RWPE2 (cell line): ENCODE measurements at regions not wholly inside any gene's neighbourhood (a gene's known extent, or its start where the extent isn't known, plus 50 kb on each side); places are given as distances from the start of the nearest gene placed in this dataset.

Experiments used
- ATAC-seq: fragments of 200-7000 bp; cut with Tn5 transposase; 3 replicates; pipeline ENCODE4 v1.9.1; 2021; ENCODE audit warnings: low read depth
- DNase-seq: peaks from one replicate; pipeline ENCODE4 v3.0.0-alpha.2; 2020; ENCODE audit warnings: low spot score
- H3K27ac ChIP-seq: fragments of 450-650 bp; 2 replicates; pipeline ENCODE4 v1.5.1; 2017; ENCODE audit warnings: mild to moderate bottlenecking; ENCODE audit not compliant: poor library complexity, severe bottlenecking
- H3K27me3 ChIP-seq: fragments of 250-450 bp; sonication (Bioruptor Pico); 2 replicates; pipeline ENCODE4 v1.5.1; 2021; ENCODE audit warnings: mild to moderate bottlenecking, moderate library complexity; ENCODE audit not compliant: insufficient read depth, poor library complexity, severe bottlenecking
- H3K36me3 ChIP-seq: fragments of 250-450 bp; sonication (Bioruptor Pico); 2 replicates; pipeline ENCODE4 v1.5.1; 2020; ENCODE audit warnings: low read depth, mild to moderate bottlenecking, moderate library complexity
- H3K4me1 ChIP-seq: fragments of 250-450 bp; sonication (Bioruptor Pico); 2 replicates; pipeline ENCODE4 v1.5.1; 2021; ENCODE audit warnings: mild to moderate bottlenecking, moderate library complexity; ENCODE audit not compliant: insufficient read depth, poor library complexity, severe bottlenecking
- H3K4me3 ChIP-seq: fragments of 250-450 bp; sonication (Bioruptor Pico); 2 replicates; pipeline ENCODE4 v1.5.1; 2021; ENCODE audit warnings: mild to moderate bottlenecking, moderate library complexity; ENCODE audit not compliant: severe bottlenecking
- H3K9me3 ChIP-seq: fragments of 250-450 bp; sonication (Bioruptor Pico); 2 replicates; pipeline ENCODE4 v1.5.1; 2021; ENCODE audit warnings: mild to moderate bottlenecking, moderate library complexity; ENCODE audit not compliant: severe bottlenecking
- CTCF ChIP-seq: fragments of 450-650 bp; IDR thresholded peaks from one replicate; pipeline ENCODE4 v1.5.1; 2017; ENCODE audit warnings: mild to moderate bottlenecking, moderate library complexity; ENCODE audit not compliant: poor library complexity, severe bottlenecking

DNA sequence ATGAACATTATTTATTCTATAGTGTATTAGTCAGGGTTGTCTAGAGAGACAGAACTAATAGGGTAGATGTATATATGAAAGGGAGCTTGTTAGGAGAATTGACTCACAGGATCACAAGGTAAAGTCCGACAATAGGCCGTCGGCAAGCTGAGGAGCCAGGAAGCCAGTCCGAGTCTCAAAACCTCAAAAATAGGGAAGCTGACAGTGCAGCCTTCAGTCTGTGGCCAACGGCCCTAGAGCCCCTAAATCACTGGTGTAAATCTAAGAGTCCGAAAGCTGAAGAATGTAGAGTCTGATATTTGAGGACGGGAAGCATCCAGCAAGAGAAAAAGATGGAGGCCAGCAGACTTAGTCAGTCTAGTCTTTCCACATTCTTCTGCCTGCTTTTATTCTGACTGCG, 912.2 kb downstream of the FLRT2 start:
- no peak for ATAC-seq
- Histone ChIP-seq H3K27ac (no peak overlapping the region), H3K27me3 (no peaks in the 10 kb centered on the region)

GRCh38 chr14:86430853-86431252, 900.9 kb downstream of the FLRT2 start:
- H3K27ac ChIP-seq, result no peak overlapping the region
- H3K9me3 ChIP-seq, result no peaks in the 10 kb centered on the region
- H3K4me1 ChIP-seq, result no peaks in the 10 kb centered on the region
- no peak for TF ChIP-seq CTCF
- no peaks in the 10 kb centered on the region for H3K27me3 ChIP-seq
- no peak overlapping the region for H3K4me3 ChIP-seq
- H3K36me3 ChIP-seq, result no peaks in the 10 kb centered on the region
- ATAC-seq (no peak), DNase-seq (no peak)

More for the DNA sequence above, 912.2 kb downstream of the FLRT2 start:
- no peak for DNase-seq
- Histone ChIP-seq H3K4me3 (no peak overlapping the region), H3K9me3 (no peaks in the 10 kb centered on the region), H3K4me1 (peaks cover 7% of the 10 kb centered on the region), H3K36me3 (no peaks in the 10 kb centered on the region)
- TF ChIP-seq CTCF, result no peak

DNA sequence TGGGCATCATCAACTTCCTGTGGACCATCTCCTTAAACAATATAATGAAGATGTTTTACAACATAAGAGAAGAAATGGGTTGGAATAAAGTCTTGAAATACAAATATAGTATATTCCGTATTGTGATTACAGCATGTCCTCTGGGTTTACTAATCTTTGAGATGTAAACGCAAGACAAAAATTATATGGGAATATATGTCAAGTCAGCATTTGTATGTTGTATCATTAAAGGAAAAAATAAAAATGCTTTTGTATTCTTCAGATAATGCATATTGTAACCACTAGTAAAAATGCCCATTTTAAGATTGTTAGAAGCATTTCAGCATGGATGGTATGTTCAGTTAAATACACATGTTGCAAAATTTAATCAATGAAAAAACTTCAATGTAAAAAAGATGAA, 893.3 kb downstream of the FLRT2 start:
- DNase-seq (no peak), ATAC-seq (no peak)
- TF ChIP-seq CTCF, result no peak
- Histone ChIP-seq H3K27me3 (no peaks in the 10 kb centered on the region), H3K27ac (no peak overlapping the region), H3K36me3 (no peaks in the 10 kb centered on the region), H3K9me3 (no peaks in the 10 kb centered on the region), H3K4me3 (no peak overlapping the region), H3K4me1 (no peaks in the 10 kb centered on the region)

GRCh38 chr14:86420131-86420530, 890.2 kb downstream of the FLRT2 start:
- Histone ChIP-seq H3K4me3 (no peak overlapping the region), H3K36me3 (no peaks in the 10 kb centered on the region), H3K27ac (no peak overlapping the region), H3K9me3 (no peaks in the 10 kb centered on the region), H3K4me1 (no peaks in the 10 kb centered on the region), H3K27me3 (no peaks in the 10 kb centered on the region)
- TF ChIP-seq CTCF, result no peak
- DNase-seq (no peak), ATAC-seq (no peak)

GRCh38 chr14:86414146-86414545, 884.2 kb downstream of the FLRT2 start:
- ATAC-seq, result no peak
- no peaks in the 10 kb centered on the region for H3K9me3 ChIP-seq
- no peaks in the 10 kb centered on the region for H3K4me1 ChIP-seq
- no peak overlapping the region for H3K27ac ChIP-seq
- no peaks in the 10 kb centered on the region for H3K27me3 ChIP-seq
- no peak for TF ChIP-seq CTCF
- no peaks in the 10 kb centered on the region for H3K36me3 ChIP-seq
- no peak for DNase-seq
- no peak overlapping the region for H3K4me3 ChIP-seq
